LNCaP clone FGC (cell line): ENCODE measurements at regions not wholly inside any gene's neighbourhood (a gene's known extent, or its start where the extent isn't known, plus 50 kb on each side); places are given as distances from the start of the nearest gene placed in this dataset.

Experiments
- DNase-seq: peaks from one replicate; pipeline ENCODE4 v3.0.0-alpha.2; 2011; ENCODE audit warnings: low read depth
- H3K4me3 ChIP-seq: 2 replicates; pipeline ENCODE4 v1.5.1; 2011; ENCODE audit warnings: mild to moderate bottlenecking, low read depth, low read length, control low read depth
- TF ChIP-seq, protein P1 (sequence below): IDR thresholded peaks from 2 replicates; pipeline ENCODE4 v1.5.1; 2012; ENCODE audit warnings: mild to moderate bottlenecking; ENCODE audit not compliant: control insufficient read depth, insufficient read depth; ENCODE audit errors: extremely low read depth

GRCh38 chr9:78669591-78669990 is 372.7 kb downstream of the PSAT1 start:
- no peak overlapping the region for H3K4me3 ChIP-seq
- TF ChIP-seq, protein P1, sequence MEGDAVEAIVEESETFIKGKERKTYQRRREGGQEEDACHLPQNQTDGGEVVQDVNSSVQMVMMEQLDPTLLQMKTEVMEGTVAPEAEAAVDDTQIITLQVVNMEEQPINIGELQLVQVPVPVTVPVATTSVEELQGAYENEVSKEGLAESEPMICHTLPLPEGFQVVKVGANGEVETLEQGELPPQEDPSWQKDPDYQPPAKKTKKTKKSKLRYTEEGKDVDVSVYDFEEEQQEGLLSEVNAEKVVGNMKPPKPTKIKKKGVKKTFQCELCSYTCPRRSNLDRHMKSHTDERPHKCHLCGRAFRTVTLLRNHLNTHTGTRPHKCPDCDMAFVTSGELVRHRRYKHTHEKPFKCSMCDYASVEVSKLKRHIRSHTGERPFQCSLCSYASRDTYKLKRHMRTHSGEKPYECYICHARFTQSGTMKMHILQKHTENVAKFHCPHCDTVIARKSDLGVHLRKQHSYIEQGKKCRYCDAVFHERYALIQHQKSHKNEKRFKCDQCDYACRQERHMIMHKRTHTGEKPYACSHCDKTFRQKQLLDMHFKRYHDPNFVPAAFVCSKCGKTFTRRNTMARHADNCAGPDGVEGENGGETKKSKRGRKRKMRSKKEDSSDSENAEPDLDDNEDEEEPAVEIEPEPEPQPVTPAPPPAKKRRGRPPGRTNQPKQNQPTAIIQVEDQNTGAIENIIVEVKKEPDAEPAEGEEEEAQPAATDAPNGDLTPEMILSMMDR = no peak
- no peak for DNase-seq

GRCh38 chr9:78671785-78672184 is 374.9 kb downstream of the PSAT1 start:
- TF ChIP-seq, protein P1 = no peak

GRCh38 chr9:78674874-78675273 is 377.9 kb downstream of the PSAT1 start:
- TF ChIP-seq, protein P1 = no peak
- no peak for DNase-seq
- H3K4me3 ChIP-seq = no peak overlapping the region

More at GRCh38 chr9:78671785-78672184, 374.9 kb downstream of the PSAT1 start:
- peak; percentile 2 for DNase-seq
- no peak overlapping the region for H3K4me3 ChIP-seq

GRCh38 chr9:78676009-78676408 is 379.1 kb downstream of the PSAT1 start:
- H3K4me3 ChIP-seq = no peak overlapping the region
- TF ChIP-seq, protein P1 = no peak
- no peak for DNase-seq

GRCh38 chr9:78676623-78677022 is 379.7 kb downstream of the PSAT1 start:
- no peak for DNase-seq
- H3K4me3 ChIP-seq = no peak overlapping the region
- TF ChIP-seq, protein P1 = no peak

GRCh38 chr9:78677326-78677725 is 380.4 kb downstream of the PSAT1 start:
- no peak overlapping the region for H3K4me3 ChIP-seq
- DNase-seq = no peak
- TF ChIP-seq, protein P1 = no peak

- no peak for DNase-seq
- TF ChIP-seq, protein P1 = no peak
- no peak overlapping the region for H3K4me3 ChIP-seq
Observed at GRCh38 chr9:78678877-78679276, 382.0 kb downstream of the PSAT1 start.
